T-helper 2 cell (primary cell): ENCODE measurements at regions not wholly inside any gene's neighbourhood (a gene's known extent, or its start where the extent isn't known, plus 50 kb on each side); places are given as distances from the start of the nearest gene placed in this dataset.

Experiments
- DNase-seq, 5 experiments: peaks; one replicate each; pipeline versions ENCODE4 v3.0.0 to v3.0.0-alpha.2; 2012 to 2022

DNA sequence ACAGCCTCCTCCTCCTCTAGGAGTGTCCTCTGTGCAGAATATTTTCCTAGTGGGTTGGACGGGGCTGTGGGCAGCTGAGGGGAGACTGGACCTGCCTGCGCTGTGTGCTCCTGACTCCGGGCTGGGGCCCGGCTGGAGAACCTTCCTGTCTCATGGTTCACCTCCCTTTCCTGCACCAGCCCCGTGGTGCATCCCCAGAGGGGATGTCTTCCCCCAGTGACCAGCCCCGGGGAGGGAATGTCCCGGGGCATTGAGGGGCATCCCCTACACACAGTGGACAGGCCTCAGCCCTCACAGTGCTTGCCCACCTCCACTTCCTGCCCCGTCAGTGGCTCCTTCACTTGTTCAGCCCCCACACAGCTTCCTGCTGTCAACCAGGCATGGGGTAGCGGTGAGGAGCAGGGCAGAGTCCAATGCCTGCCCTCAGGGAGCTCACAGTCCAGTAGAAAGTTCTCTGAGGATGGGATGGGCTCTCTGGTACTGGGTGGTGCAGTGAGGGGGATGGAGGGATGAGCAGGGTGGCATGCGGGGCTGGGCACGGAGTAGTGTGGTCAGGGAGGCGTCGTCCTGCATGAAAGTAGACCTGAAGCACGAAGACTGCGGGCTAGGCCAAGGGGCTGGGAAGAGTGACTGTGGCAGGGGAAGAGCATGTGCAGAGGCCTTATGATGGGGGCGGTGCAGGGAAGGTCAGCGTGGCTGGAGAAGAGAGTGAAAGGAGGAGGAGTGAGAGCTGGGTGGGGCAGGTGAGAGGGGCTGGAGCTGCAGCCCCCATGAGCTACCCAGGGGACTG, 52.1 kb upstream of the PITX1 start:
- DNase-seq, result no peak

DNA sequence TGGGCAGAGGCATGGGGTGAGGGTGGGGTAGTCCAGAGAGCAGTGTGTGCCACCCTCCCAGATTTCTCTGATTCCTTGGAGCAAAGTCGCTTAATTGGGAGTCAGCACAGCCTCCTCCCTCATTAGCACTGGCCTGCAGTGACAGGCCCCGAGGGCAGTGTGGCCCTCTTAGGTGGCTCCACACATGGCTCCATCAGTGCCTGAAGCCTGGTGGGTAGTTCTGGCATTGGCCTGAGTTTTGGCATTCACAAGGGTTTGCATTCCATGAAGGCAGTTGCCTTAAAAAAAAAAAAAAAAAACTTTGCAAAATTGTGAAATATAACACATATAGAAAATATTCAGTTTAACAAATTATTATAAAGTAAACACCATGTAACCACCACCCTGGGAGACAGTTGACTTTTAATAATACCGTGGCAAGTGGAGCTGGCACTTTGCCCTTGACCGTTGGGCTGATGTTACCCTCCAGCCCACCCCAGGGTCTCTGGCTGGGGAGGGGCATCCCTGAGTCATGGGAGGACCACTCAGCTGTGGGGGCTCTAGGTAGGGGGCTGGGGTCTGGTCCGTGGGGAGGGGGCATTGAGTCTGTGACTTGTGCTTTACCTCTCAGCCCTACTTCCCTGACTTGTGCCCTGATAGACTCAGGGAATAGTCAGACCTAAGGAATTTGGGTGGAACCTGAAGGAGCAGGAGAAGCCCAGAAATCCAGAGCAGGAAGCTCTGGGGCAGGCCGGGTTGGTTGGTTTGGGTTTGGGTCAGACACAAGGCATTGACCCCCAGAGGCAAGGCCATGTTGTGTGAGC, 51.3 kb upstream of the PITX1 start:
- no peak for DNase-seq
